H1 (cell line): ENCODE measurements at regions not wholly inside any gene's neighbourhood (a gene's known extent, or its start where the extent isn't known, plus 50 kb on each side); places are given as distances from the start of the nearest gene placed in this dataset.

Experiments
- CTCF ChIA-PET: fragments of 300-600 bp; sonication (Branson Sonifier 250); formaldehyde crosslinking; loops from one replicate; lab custom pipeline; 2021; ENCODE audit not compliant: partially characterized antibody; lab: Charles Lee
- POLR2A ChIA-PET: fragments of 300-600 bp; sonication (Branson Sonifier 250); formaldehyde crosslinking; loops from one replicate; lab custom pipeline; 2021; ENCODE audit warnings: inconsistent platforms; ENCODE audit not compliant: partially characterized antibody; lab: Charles Lee
- DNase-seq, 2 experiments: peaks; one replicate each; pipeline versions ENCODE4 v3.0.0 to v3.0.0-alpha.2; 2010 to 2022; ENCODE audit warnings: low spot score in 2 of 2, low read depth in 1 of 2, mixed read lengths in 1 of 2
- FAIRE-seq: peaks from 2 replicates; lab custom pipeline; 2011; peaks lifted over from hg19 to GRCh38; lab: Jason Lieb, UNC
- H2AFZ ChIP-seq: 2 replicates; pipeline ENCODE4 v1.8.1; 2012; ENCODE audit warnings: low read length, inconsistent platforms
- H2AK5ac ChIP-seq: 2 replicates; pipeline ENCODE4 v1.6.1; 2013; ENCODE audit warnings: low read depth, low read length
- H2BK120ac ChIP-seq: replicated peaks from 2 replicates; pipeline ENCODE3; 2013; ENCODE audit warnings: low read depth, low read length, inconsistent platforms
- H2BK12ac ChIP-seq: 2 replicates; pipeline ENCODE4 v1.6.1; 2013; ENCODE audit warnings: low read depth, low read length
- H2BK15ac ChIP-seq: 2 replicates; pipeline ENCODE4 v1.6.1; 2013; ENCODE audit warnings: low read length
- H2BK20ac ChIP-seq: 2 replicates; pipeline ENCODE4 v1.6.1; 2013; ENCODE audit warnings: low read length
- H2BK5ac ChIP-seq: 2 replicates; pipeline ENCODE4 v1.6.1; 2013; ENCODE audit warnings: low read depth, low read length
- H3K14ac ChIP-seq: 2 replicates; pipeline ENCODE4 v1.6.1; 2013; ENCODE audit warnings: inconsistent platforms; ENCODE audit not compliant: insufficient read length
- H3K18ac ChIP-seq: 2 replicates; pipeline ENCODE4 v1.6.1; 2013; ENCODE audit warnings: low read length; ENCODE audit errors: extremely low read depth
- H3K23ac ChIP-seq: 2 replicates; pipeline ENCODE4 v1.6.1; 2013; ENCODE audit warnings: inconsistent platforms; ENCODE audit not compliant: insufficient read length
- H3K23me2 ChIP-seq: 2 replicates; pipeline ENCODE4 v1.6.1; 2013; ENCODE audit warnings: low read depth, low read length
- H3K27ac ChIP-seq: 2 replicates; pipeline ENCODE4 v1.6.1; 2011; ENCODE audit warnings: low read depth, low read length, inconsistent platforms
- H3K27me3 ChIP-seq, 4 experiments: replicated peaks in 1 of 4; 1 replicate in 1 of 4; 2 replicates in 3 of 4; pipeline versions ENCODE4 v1.6.1 to v1.8.1; 2011 to 2013; ENCODE audit warnings: low read length in 3 of 4, mild to moderate bottlenecking in 3 of 4, inconsistent platforms in 2 of 4, mixed read lengths in 2 of 4, moderate library complexity in 1 of 4; ENCODE audit not compliant: control insufficient read depth in 3 of 4, insufficient read depth in 3 of 4; ENCODE audit errors: extremely low read depth in 1 of 4
- H3K36me3 ChIP-seq, 4 experiments: 2 replicates each; pipeline versions ENCODE4 v1.6.1 to v1.8.1; 2011 to 2013; ENCODE audit warnings: mild to moderate bottlenecking in 4 of 4, low read length in 3 of 4, moderate library complexity in 2 of 4, control low read depth in 1 of 4, inconsistent platforms in 1 of 4; ENCODE audit not compliant: insufficient read depth in 4 of 4, control insufficient read depth in 2 of 4
- H3K4ac ChIP-seq: replicated peaks from 2 replicates; pipeline ENCODE3; 2013; ENCODE audit warnings: low read length, low read depth, mixed read lengths, inconsistent platforms; ENCODE audit not compliant: insufficient read length
- H3K4me1 ChIP-seq, 4 experiments: replicated peaks in 1 of 4; 1 replicate in 1 of 4; 2 replicates in 3 of 4; pipeline versions ENCODE4 v1.6.1 to v1.8.1; 2011 to 2013; ENCODE audit warnings: low read length in 3 of 4, inconsistent platforms in 2 of 4, mixed read lengths in 1 of 4; ENCODE audit not compliant: insufficient read depth in 4 of 4, control insufficient read depth in 3 of 4
- H3K4me2 ChIP-seq, 2 experiments: 2 replicates each; pipeline versions ENCODE4 v1.6.1 to v1.8.1; 2011 to 2013; ENCODE audit warnings: low read depth in 2 of 2, low read length in 2 of 2, control low read depth in 1 of 2, inconsistent platforms in 1 of 2, mild to moderate bottlenecking in 1 of 2; ENCODE audit not compliant: insufficient read depth in 1 of 2
- H3K4me3 ChIP-seq, 4 experiments: fragments of 200-600, 300-600 bp in 1 of 4; sonication (generic), shearing (Covaris generic), sonication (Bioruptor Twin) in 1 of 4; 2 replicates each; pipeline versions ENCODE4 v1.5.1 to v1.8.1; 2011 to 2016; ENCODE audit warnings: low read length in 4 of 4, low read depth in 3 of 4, control low read depth in 2 of 4, inconsistent platforms in 2 of 4, mild to moderate bottlenecking in 2 of 4, mixed read lengths in 1 of 4, moderate library complexity in 1 of 4; ENCODE audit not compliant: insufficient read depth in 2 of 4; ENCODE audit errors: extremely low read depth in 1 of 4
- H3K56ac ChIP-seq: replicated peaks from 2 replicates; pipeline ENCODE3; 2013; ENCODE audit warnings: low read depth, mild to moderate bottlenecking, mixed read lengths, low read length, inconsistent platforms; ENCODE audit not compliant: insufficient read length
- H3K79me1 ChIP-seq: 2 replicates; pipeline ENCODE4 v1.6.1; 2013; ENCODE audit warnings: low read depth, low read length, control low read depth
- H3K79me2 ChIP-seq, 2 experiments: 2 replicates each; pipeline versions ENCODE4 v1.6.1 to v1.8.1; 2012 to 2013; ENCODE audit warnings: low read length in 2 of 2, mild to moderate bottlenecking in 2 of 2, inconsistent platforms in 1 of 2; ENCODE audit not compliant: insufficient read depth in 2 of 2, control insufficient read depth in 1 of 2
- H3K9ac ChIP-seq, 4 experiments: replicated peaks in 1 of 4; 1 replicate in 1 of 4; 2 replicates in 3 of 4; pipeline versions ENCODE4 v1.6.1 to v1.8.1; 2011 to 2013; ENCODE audit warnings: low read depth in 3 of 4, low read length in 3 of 4, control low read depth in 2 of 4, mild to moderate bottlenecking in 2 of 4, moderate library complexity in 2 of 4, inconsistent platforms in 1 of 4; ENCODE audit errors: extremely low read depth in 1 of 4
- H3K9me3 ChIP-seq, 2 experiments: 2 replicates each; pipeline versions ENCODE4 v1.6.1 to v1.8.1; 2012 to 2013; ENCODE audit warnings: mild to moderate bottlenecking in 2 of 2, moderate library complexity in 2 of 2, control low read depth in 1 of 2, inconsistent platforms in 1 of 2, low read depth in 1 of 2, low read length in 1 of 2, mixed read lengths in 1 of 2; ENCODE audit not compliant: insufficient read depth in 2 of 2
- H4K20me1 ChIP-seq, 2 experiments: replicated peaks in 1 of 2; 2 replicates each; pipeline versions ENCODE3 to v1.8.1; 2011 to 2013; ENCODE audit warnings: inconsistent platforms in 2 of 2, low read length in 2 of 2, mild to moderate bottlenecking in 1 of 2; ENCODE audit not compliant: insufficient read depth in 2 of 2, control insufficient read depth in 1 of 2
- H4K5ac ChIP-seq: 2 replicates; pipeline ENCODE4 v1.6.1; 2013; ENCODE audit warnings: low read length, low read depth, mixed read lengths, inconsistent platforms; ENCODE audit not compliant: insufficient read length
- H4K8ac ChIP-seq: 2 replicates; pipeline ENCODE4 v1.8.0; 2013; ENCODE audit warnings: mild to moderate bottlenecking, moderate library complexity, low read length, inconsistent platforms; ENCODE audit not compliant: insufficient read depth; ENCODE audit errors: extremely low read depth
- H4K91ac ChIP-seq: replicated peaks from 2 replicates; pipeline ENCODE3; 2013; ENCODE audit warnings: low read length, mixed read lengths, inconsistent platforms; ENCODE audit not compliant: insufficient read length
- ASH2L ChIP-seq: fragments of 200-600, 300-600 bp; sonication (generic); IDR thresholded peaks from one replicate; pipeline ENCODE4 v1.7.1; 2017; ENCODE audit warnings: low read length
- BACH1 ChIP-seq: IDR thresholded peaks from 2 replicates; pipeline ENCODE4 v1.6.1; 2012; ENCODE audit warnings: low read length, improper control_type of control experiment
- CEBPB ChIP-seq: IDR thresholded peaks from 2 replicates; pipeline ENCODE4 v1.6.1; 2012; ENCODE audit warnings: low read depth, low read length
- CTBP2 ChIP-seq: IDR thresholded peaks from 2 replicates; pipeline ENCODE4 v1.7.0; 2011; ENCODE audit warnings: borderline replicate concordance, mild to moderate bottlenecking, moderate library complexity, mixed read lengths, low read length; ENCODE audit not compliant: insufficient read depth, insufficient read length
- EZH2 ChIP-seq: fragments of 200-600 bp; sonication (generic); IDR thresholded peaks from 2 replicates; pipeline ENCODE4 v1.7.1; 2012; ENCODE audit warnings: low read depth, mild to moderate bottlenecking, moderate library complexity, low read length, inconsistent platforms; ENCODE audit not compliant: severe bottlenecking
- GABPA ChIP-seq: IDR thresholded peaks from 2 replicates; pipeline ENCODE4 v1.6.1; 2011; ENCODE audit warnings: mild to moderate bottlenecking, low read length, moderate library complexity, borderline replicate concordance; ENCODE audit not compliant: insufficient read depth
- GTF2F1 ChIP-seq: IDR thresholded peaks from 2 replicates; pipeline ENCODE4 v1.6.1; 2012; ENCODE audit warnings: low read depth, low read length, improper control_type of control experiment, borderline replicate concordance
- JUND ChIP-seq: IDR thresholded peaks from 2 replicates; pipeline ENCODE4 v1.6.1; 2011; ENCODE audit warnings: mild to moderate bottlenecking, improper control_type of control experiment, low read length
- KDM1A ChIP-seq: fragments of 200-600, 300-600 bp; sonication (generic); IDR thresholded peaks from 2 replicates; pipeline ENCODE4 v1.7.1; 2016; ENCODE audit warnings: mild to moderate bottlenecking, low read length, borderline replicate concordance
- SIN3A ChIP-seq, 2 experiments: IDR thresholded peaks in 1 of 2; conservative IDR thresholded peaks in 1 of 2; 2 replicates each; pipeline ENCODE4 v1.6.1; 2011 to 2012; ENCODE audit warnings: low read length in 2 of 2, improper control_type of control experiment in 1 of 2, low read depth in 1 of 2, mild to moderate bottlenecking in 1 of 2
- SIX5 ChIP-seq: IDR thresholded peaks from 2 replicates; pipeline ENCODE4 v1.6.1; 2011; ENCODE audit warnings: mild to moderate bottlenecking, low read depth, low read length
- SRF ChIP-seq: IDR thresholded peaks from 2 replicates; pipeline ENCODE4 v1.6.1; 2011; ENCODE audit warnings: mild to moderate bottlenecking, low read depth, low read length, moderate library complexity
- TEAD4 ChIP-seq: IDR thresholded peaks from 2 replicates; pipeline ENCODE4 v1.6.1; 2012; ENCODE audit warnings: low read depth, low read length, inconsistent platforms, mixed read lengths
- WGBS, 2 experiments: shearing (Covaris generic) in 1 of 2; methylation state at CpG; one replicate each; pipeline versions ENCODE4 v1.1.6 to v1.1.7; 2013 to 2015; ENCODE audit warnings: low lambda C conversion rate in 2 of 2, mixed read lengths in 2 of 2, inconsistent platforms in 1 of 2, low coverage in 1 of 2, missing lambda C conversion rate in 1 of 2; ENCODE audit not compliant: insufficient replicate concordance in 2 of 2, insufficient coverage in 1 of 2, insufficient read length in 1 of 2; ENCODE audit errors: extremely low coverage in 1 of 2, missing lambda C conversion rate in 1 of 2; 5-methylcytosine and 5-hydroxymethylcytosine counted together
- TF ChIP-seq, protein P1 (sequence below): IDR thresholded peaks from 2 replicates; pipeline ENCODE4 v1.6.1; 2011; ENCODE audit warnings: low read depth, mild to moderate bottlenecking, low read length; ENCODE audit not compliant: insufficient read depth

DNA sequence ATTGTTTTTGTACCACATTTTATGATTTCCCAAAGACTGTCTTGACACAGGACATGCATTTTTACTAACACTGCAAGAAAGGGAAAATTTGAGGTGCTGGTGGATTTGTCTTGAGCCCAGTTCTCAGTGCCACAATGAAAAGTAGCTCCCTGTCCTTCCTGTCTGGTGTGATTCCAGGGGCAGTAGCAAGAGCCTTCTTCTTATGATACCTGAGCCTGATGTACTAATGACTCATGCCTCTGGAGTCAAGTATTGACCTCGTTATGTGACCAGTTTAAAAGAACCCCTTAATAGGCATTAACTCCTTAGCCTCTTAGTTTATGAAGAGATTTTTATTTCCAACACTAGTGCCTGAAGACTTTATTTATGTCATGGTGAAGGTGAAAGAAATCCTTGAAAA lies 728.6 kb downstream of the SLC4A3 start:
- no peaks in the 10 kb centered on the region for H4K20me1 ChIP-seq
- no peak overlapping the region for H3K4me2 ChIP-seq
- H3K27me3 ChIP-seq, result no peaks in the 10 kb centered on the region
- no peak overlapping the region for H3K9ac ChIP-seq
- no peak overlapping the region for H3K4ac ChIP-seq
- no peak overlapping the region for H4K8ac ChIP-seq
- no peak overlapping the region for H3K18ac ChIP-seq
- ChIA-PET POLR2A (no interaction called here), CTCF (interaction anchor here (1.8 kb wide), 1 partner anchor 21 kb away, joined by 4 read pairs; no protein-coding TSS in a partner anchor)
- no peak overlapping the region for H2BK120ac ChIP-seq
- DNase-seq, result no peak
- H2AK5ac ChIP-seq, result no peak overlapping the region
- FAIRE-seq, result no peak
- H2AFZ ChIP-seq, result no peak overlapping the region
- no peaks in the 10 kb centered on the region; a peak in 1 of 7 replicates for H3K4me1 ChIP-seq
- H3K23me2 ChIP-seq, result no peaks in the 10 kb centered on the region
- no peak overlapping the region for H3K27ac ChIP-seq
- no peak overlapping the region for H3K23ac ChIP-seq
- no peak overlapping the region for H3K4me3 ChIP-seq
- no peak overlapping the region for H2BK20ac ChIP-seq
- H3K14ac ChIP-seq, result no peak overlapping the region
- H3K79me1 ChIP-seq, result no peaks in the 10 kb centered on the region
- H2BK15ac ChIP-seq, result no peak overlapping the region
- 86% methylated on average over 1 of the region's 1 CpG; no CpG with 5 or more reads in 1 of the 2 experiments for WGBS, 2 experiments
- no peak overlapping the region for H4K91ac ChIP-seq
- H2BK5ac ChIP-seq, result no peak overlapping the region
- H3K36me3 ChIP-seq, result no peaks in the 10 kb centered on the region
- no peak overlapping the region for H3K56ac ChIP-seq
- no peaks in the 10 kb centered on the region for H3K79me2 ChIP-seq
- H4K5ac ChIP-seq, result no peak overlapping the region
- H3K9me3 ChIP-seq, result no peaks in the 10 kb centered on the region
- no peak overlapping the region for H2BK12ac ChIP-seq
- TF ChIP-seq SIX5, result no peak
- TF ChIP-seq JUND, result no peak
- no peak for TF ChIP-seq GTF2F1
- TF ChIP-seq KDM1A, result no peak
- TF ChIP-seq GABPA, result no peak
- no peak for TF ChIP-seq BACH1
- no peak for TF ChIP-seq SRF
- no peak for TF ChIP-seq TEAD4
- no peak for TF ChIP-seq EZH2
- no peak for TF ChIP-seq CEBPB
- TF ChIP-seq SIN3A (conservative IDR thresholded peaks at IDR 0.05 in 1 of 2, IDR thresholded peaks at IDR 0.05 in 1 of 2; ENCODE audit: low read depth in 1 of 2, low read length in 2 of 2), result no peak
- TF ChIP-seq, protein P1, sequence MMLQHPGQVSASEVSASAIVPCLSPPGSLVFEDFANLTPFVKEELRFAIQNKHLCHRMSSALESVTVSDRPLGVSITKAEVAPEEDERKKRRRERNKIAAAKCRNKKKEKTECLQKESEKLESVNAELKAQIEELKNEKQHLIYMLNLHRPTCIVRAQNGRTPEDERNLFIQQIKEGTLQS, result no peak
- no peak for TF ChIP-seq CTBP2
- TF ChIP-seq ASH2L, result no peak
